ENCODE measurements at regions not wholly inside any gene's neighbourhood (a gene's known extent, or its start where the extent isn't known, plus 50 kb on each side); places are given as distances from the start of the nearest gene placed in this dataset.
A peak's percentile ranks its signal among the peaks of the same experiment; 100 is the strongest.
"Not testable (repeated sequence)": the region's sequence is repeated elsewhere in the genome, so short reads cannot be mapped to it uniquely, and the experiment has no call there.

- not testable (repeated sequence) for ATAC-seq, H3K27ac Mint-ChIP-seq, H3K4me1 Mint-ChIP-seq
These were observed 424.0 kb downstream of the TMEM121 start for GRCh38 chr14:105950364-105950892.

DNA sequence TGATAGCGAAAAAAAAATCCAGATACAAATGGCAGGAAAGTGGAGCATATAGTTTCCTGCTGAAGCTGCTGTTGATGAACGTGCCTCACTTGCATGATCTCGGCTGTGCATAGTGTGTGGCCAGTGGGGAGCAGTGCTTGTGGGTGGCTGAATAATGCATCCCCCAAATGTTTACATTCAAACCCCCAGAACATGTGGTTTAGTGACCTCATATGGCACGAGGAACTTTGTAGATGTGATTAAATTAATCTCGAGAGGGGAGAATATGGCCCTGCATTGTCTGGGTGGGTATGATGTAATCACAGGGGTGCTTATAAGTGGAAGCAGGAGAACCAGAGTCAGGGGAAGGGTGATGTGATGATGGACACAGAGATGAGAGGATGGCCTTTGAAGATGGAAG is 425.0 kb downstream of the TMEM121 start:
- Mint-ChIP-seq H3K4me1 (peaks cover 6% of the 10 kb centered on the region), H3K27ac (peak overlapping the region in 1 of 2 donors; percentile 0), H3K27me3 (peaks cover 21% of the 10 kb centered on the region), H3K4me3 (no peak overlapping the region), H3K9me3 (no peaks in the 10 kb centered on the region)
- DNase-seq (no peak), ATAC-seq (no peak)

More at GRCh38 chr14:105950364-105950892, 424.0 kb downstream of the TMEM121 start:
- not testable (repeated sequence) for DNase-seq, H3K4me3 Mint-ChIP-seq, H3K9me3 Mint-ChIP-seq
- H3K27me3 Mint-ChIP-seq = peaks cover 21% of the 10 kb centered on the region

GRCh38 chr14:105952222-105952621 is 425.8 kb downstream of the TMEM121 start:
- Mint-ChIP-seq H3K4me1 (peaks cover 6% of the 10 kb centered on the region), H3K27me3 (peaks cover 23% of the 10 kb centered on the region), H3K9me3 (no peaks in the 10 kb centered on the region), H3K27ac (no peak overlapping the region), H3K4me3 (no peak overlapping the region)
- ATAC-seq (no peak), DNase-seq (no peak)

DNA sequence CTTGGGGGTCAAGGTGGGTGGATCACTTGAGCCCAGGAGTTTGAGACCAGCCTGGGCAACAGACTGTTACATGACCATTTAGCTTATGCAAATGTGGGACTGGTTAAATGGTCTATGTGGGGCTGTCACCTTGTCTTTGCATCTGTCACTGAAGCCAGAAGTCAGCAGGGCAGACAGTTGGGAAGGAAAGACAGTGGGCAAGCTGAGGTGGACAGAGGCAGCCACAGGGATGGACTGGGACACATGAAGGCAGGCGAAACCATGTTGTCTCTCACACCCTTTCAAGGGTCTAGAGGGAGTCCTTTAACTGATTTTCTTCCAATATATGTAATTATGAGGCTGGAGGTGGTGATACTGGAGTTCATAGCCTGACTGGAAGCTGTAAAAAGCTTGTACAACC is 426.4 kb downstream of the TMEM121 start:
- H3K27me3 Mint-ChIP-seq = peaks cover 29% of the 10 kb centered on the region
- H3K4me1 Mint-ChIP-seq = peaks cover 6% of the 10 kb centered on the region
- no peak overlapping the region for H3K27ac Mint-ChIP-seq
- no peak overlapping the region for H3K4me3 Mint-ChIP-seq
- ATAC-seq (no peak), DNase-seq (no peak)
- H3K9me3 Mint-ChIP-seq = no peaks in the 10 kb centered on the region

GRCh38 chr14:105961625-105962024 is 435.2 kb downstream of the TMEM121 start:
- not testable (repeated sequence) for H3K9me3 Mint-ChIP-seq, H3K27ac Mint-ChIP-seq, ATAC-seq, DNase-seq, H3K4me1 Mint-ChIP-seq, H3K4me3 Mint-ChIP-seq
- H3K27me3 Mint-ChIP-seq = peaks cover 34% of the 10 kb centered on the region

DNA sequence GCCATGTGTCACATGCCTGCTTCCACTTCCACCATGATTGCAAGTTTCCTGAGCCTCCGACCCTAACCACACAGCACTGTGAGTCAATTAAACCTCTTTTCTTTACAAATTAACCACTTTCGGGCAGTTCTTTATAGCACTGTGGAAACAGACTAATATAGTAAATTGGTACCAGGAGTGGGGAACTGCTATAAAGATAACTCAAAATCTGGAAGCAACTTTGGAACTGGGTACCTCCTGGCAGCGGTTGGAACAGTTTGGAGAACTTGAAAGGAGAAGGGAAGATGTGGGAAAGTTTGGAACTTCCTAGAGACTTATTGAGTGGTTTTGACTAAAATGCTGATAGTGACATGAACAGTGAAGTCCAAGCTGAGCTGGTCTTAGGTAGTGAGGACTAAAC is 436.1 kb downstream of the TMEM121 start:
- Mint-ChIP-seq H3K9me3 (peaks cover 8 to 9% of the 10 kb centered on the region in 2 donors), H3K27me3 (peaks cover 28% of the 10 kb centered on the region), H3K4me1 (no peaks in the 10 kb centered on the region), H3K4me3 (no peak overlapping the region), H3K27ac (no peak overlapping the region)
- DNase-seq (no peak), ATAC-seq (no peak)

- Mint-ChIP-seq H3K9me3 (no peaks in the 10 kb centered on the region), H3K27me3 (peaks cover 5% of the 10 kb centered on the region), H3K4me1 (peaks cover 23% of the 10 kb centered on the region), H3K4me3 (peak overlapping the region in 1 of 2 donors; percentile 47), H3K27ac (peak overlapping the region in 1 of 2 donors; percentile 52)
- ATAC-seq (no peak), DNase-seq (no peak)
These were observed 441.9 kb downstream of the TMEM121 start for GRCh38 chr14:105968291-105968690.

GRCh38 chr14:105969026-105969425 is 442.6 kb downstream of the TMEM121 start:
- DNase-seq, ATAC-seq, H3K9me3 Mint-ChIP-seq: not testable (repeated sequence)
- Mint-ChIP-seq H3K4me1 (peaks cover 23% of the 10 kb centered on the region), H3K4me3 (peak overlapping the region in 1 of 2 donors; percentile 66), H3K27me3 (peaks cover 13% of the 10 kb centered on the region), H3K27ac (peak overlapping the region; percentile 37 to 83)

GRCh38 chr14:105970821-105971220 is 444.4 kb downstream of the TMEM121 start:
- not testable (repeated sequence) for H3K27ac Mint-ChIP-seq, H3K9me3 Mint-ChIP-seq, ATAC-seq, H3K4me3 Mint-ChIP-seq, DNase-seq
- peaks cover 35% of the 10 kb centered on the region for H3K4me1 Mint-ChIP-seq
- H3K27me3 Mint-ChIP-seq = peaks cover 20% of the 10 kb centered on the region

- Mint-ChIP-seq H3K4me3 (no peak overlapping the region), H3K4me1 (peaks cover 35% of the 10 kb centered on the region), H3K9me3 (no peaks in the 10 kb centered on the region), H3K27ac (no peak overlapping the region), H3K27me3 (peaks cover 20% of the 10 kb centered on the region)
- ATAC-seq = no peak
- DNase-seq = no peak
These were observed 445.5 kb downstream of the TMEM121 start for GRCh38 chr14:105971593-105972500.

DNA sequence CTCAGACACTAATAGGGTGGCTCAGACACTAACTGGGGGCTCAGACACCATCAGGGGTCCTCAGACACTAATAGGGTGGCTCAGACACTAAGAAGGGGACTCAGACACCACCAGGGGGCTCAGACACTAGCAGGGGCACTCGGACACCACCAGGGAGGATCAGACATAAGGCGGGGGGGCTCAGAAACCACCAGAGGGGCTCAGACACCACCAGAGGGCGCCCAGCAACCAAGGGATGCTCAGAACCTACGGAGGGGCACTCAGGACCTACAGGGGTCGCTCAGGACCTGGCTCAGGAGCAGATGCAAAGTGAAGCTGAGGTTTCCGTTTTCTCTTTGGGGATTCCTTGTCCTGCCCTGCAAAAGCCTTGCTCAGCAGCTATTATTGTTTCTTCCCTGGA is 448.5 kb downstream of the TMEM121 start:
- ATAC-seq = peak; percentile 98
- no peak overlapping the region for H3K4me3 Mint-ChIP-seq
- H3K9me3 Mint-ChIP-seq = no peaks in the 10 kb centered on the region
- H3K4me1 Mint-ChIP-seq = peaks cover 30% of the 10 kb centered on the region
- DNase-seq = peak; percentile 71 to 74
- H3K27me3 Mint-ChIP-seq = peaks cover 27% of the 10 kb centered on the region
- H3K27ac Mint-ChIP-seq = no peak overlapping the region

- H3K4me3 Mint-ChIP-seq = no peak overlapping the region
- H3K9me3 Mint-ChIP-seq = peaks cover 6 to 15% of the 10 kb centered on the region in 2 donors
- no peak for DNase-seq
- H3K27ac Mint-ChIP-seq = no peak overlapping the region
- peaks cover 17% of the 10 kb centered on the region for H3K27me3 Mint-ChIP-seq
- ATAC-seq = no peak
- peaks cover 58% of the 10 kb centered on the region for H3K4me1 Mint-ChIP-seq
These were observed 452.4 kb downstream of the TMEM121 start for GRCh38 chr14:105978618-105979295.

DNA sequence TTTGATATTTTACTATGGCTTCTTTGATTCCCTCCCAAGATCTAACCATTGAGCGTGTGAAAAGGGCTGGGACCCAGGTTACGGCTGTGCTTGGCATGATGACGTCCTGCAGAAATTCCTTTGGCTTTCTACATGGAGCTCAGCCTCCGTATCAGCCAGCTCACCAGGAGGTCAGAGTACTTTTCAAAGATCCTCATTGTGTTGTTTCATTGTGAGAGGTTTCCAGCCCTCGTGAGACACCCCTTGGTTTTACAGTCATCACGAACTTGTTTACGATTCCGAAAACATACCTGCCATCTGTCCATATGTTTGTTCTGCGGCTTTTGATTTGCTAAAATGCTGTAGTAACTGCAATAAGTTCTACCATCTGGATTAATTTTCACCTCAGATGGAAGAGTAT is 453.1 kb downstream of the TMEM121 start:
- ATAC-seq (no peak), DNase-seq (no peak)
- H3K9me3 Mint-ChIP-seq = peaks cover 6 to 15% of the 10 kb centered on the region in 2 donors
- peaks cover 11% of the 10 kb centered on the region for H3K27me3 Mint-ChIP-seq
- peaks cover 59% of the 10 kb centered on the region for H3K4me1 Mint-ChIP-seq
- H3K27ac Mint-ChIP-seq = peak overlapping the region in 1 of 2 donors; percentile 27
- H3K4me3 Mint-ChIP-seq = no peak overlapping the region

DNA sequence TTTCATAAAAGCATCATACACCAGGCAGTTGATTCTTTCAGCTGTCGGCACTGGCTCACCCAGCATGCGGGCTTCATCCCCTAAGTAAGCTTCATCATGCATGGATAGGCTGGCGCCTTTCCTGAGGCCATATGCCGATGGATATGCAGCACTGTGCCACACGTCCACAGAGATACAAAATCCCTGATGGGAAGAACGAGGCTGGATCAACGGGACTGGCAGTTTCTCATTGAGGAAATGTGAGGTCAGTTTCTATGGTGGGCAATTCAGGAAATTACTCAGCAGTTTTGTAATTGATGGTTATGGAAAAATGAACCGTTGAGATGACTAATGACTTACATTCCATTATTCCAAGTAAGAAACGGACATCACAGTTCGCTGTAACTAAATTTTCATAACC is 453.8 kb downstream of the TMEM121 start:
- H3K4me3 Mint-ChIP-seq = no peak overlapping the region
- peaks cover 60% of the 10 kb centered on the region for H3K4me1 Mint-ChIP-seq
- H3K27ac Mint-ChIP-seq = no peak overlapping the region
- ATAC-seq (no peak), DNase-seq (no peak)
- H3K27me3 Mint-ChIP-seq = peaks cover 7% of the 10 kb centered on the region
- peaks cover 6 to 15% of the 10 kb centered on the region in 2 donors for H3K9me3 Mint-ChIP-seq

GRCh38 chr14:105981517-105982302 is 455.3 kb downstream of the TMEM121 start:
- H3K4me3 Mint-ChIP-seq = peak overlapping the region; percentile 4 to 36
- not testable (repeated sequence) for ATAC-seq, DNase-seq

More at GRCh38 chr14:105981517-105982302, 455.3 kb downstream of the TMEM121 start:
- not testable (repeated sequence) for H3K27me3 Mint-ChIP-seq
- Mint-ChIP-seq H3K9me3 (peaks cover 6 to 15% of the 10 kb centered on the region in 2 donors), H3K27ac (peak overlapping the region; percentile 48 to 57), H3K4me1 (peaks cover 70% of the 10 kb centered on the region)

Measured in stimulated activated naive CD8-positive, alpha-beta T cell treated with anti-CD3 and anti-CD28 coated beads, Interleukin-15, amount 100 ng/mL, for 72 hours (primary cell).